ENCODE measurements at regions not wholly inside any gene's neighbourhood (a gene's known extent, or its start where the extent isn't known, plus 50 kb on each side); places are given as distances from the start of the nearest gene placed in this dataset.

- Histone ChIP-seq H3K27me3 (ENCODE audit: insufficient read depth) (no peaks in the 10 kb centered on the region), H3K4me2 (no peak overlapping the region), H3K36me3 (ENCODE audit: insufficient read depth) (no peaks in the 10 kb centered on the region), H3K79me2 (replicated peaks; ENCODE audit: insufficient read depth) (no peaks in the 10 kb centered on the region), H3K9me2 (ENCODE audit: insufficient read depth) (no peaks in the 10 kb centered on the region), H3F3A (replicated peaks; ENCODE audit: low read depth) (no peaks in the 10 kb centered on the region), H3K4me3 (no peak overlapping the region), H3K4me1 (ENCODE audit: insufficient read depth) (peaks cover 11% of the 10 kb centered on the region; the same call in 1 of the 2 replicates), H4K20me1 (replicated peaks; ENCODE audit: insufficient read depth) (0 out of 2 replicates have a peak, but pooled peaks cover 2% of the 10 kb centered on the region), H2AFZ (peak overlapping the region; percentile 44; the same call in 1 of the 2 replicates), H3K27ac (ENCODE audit: low read depth) (no peak overlapping the region)
- TF ChIP-seq STAT1 (IDR thresholded peaks at IDR 0.05; ENCODE audit: unreplicated experiment), result no peak
- no peak for TF ChIP-seq POLR2AphosphoS5 (IDR thresholded peaks at IDR 0.05; ENCODE audit: low read depth)
- no peak for TF ChIP-seq CTCF (conservative IDR thresholded peaks at IDR 0.05; ENCODE audit: low read depth in 2 of 2)
- no peak for TF ChIP-seq EZH2phosphoT487 (IDR thresholded peaks at IDR 0.05; ENCODE audit: unreplicated experiment)
- no peak for TF ChIP-seq ZNF462 (CRISPR knock-in tag; IDR thresholded peaks at IDR 0.05)
- TF ChIP-seq REST (IDR thresholded peaks at IDR 0.05; ENCODE audit: unreplicated experiment), result no peak
- no peak for TF ChIP-seq ETS1 (IDR thresholded peaks at IDR 0.05)
- no peak for TF ChIP-seq CREB1 (CRISPR knock-in tag; IDR thresholded peaks at IDR 0.05; ENCODE audit: low read depth)
- TF ChIP-seq ZNF331 (CRISPR knock-in tag; IDR thresholded peaks at IDR 0.05; ENCODE audit: low read depth), result no peak
- TF ChIP-seq ZNF114 (CRISPR knock-in tag; IDR thresholded peaks at IDR 0.05), result no peak
- TF ChIP-seq EZH2 (IDR thresholded peaks at IDR 0.05; ENCODE audit: low read depth, unreplicated experiment), result no peak
- no peak for TF ChIP-seq NANOG (IDR thresholded peaks at IDR 0.05; ENCODE audit: borderline replicate concordance)
- TF ChIP-seq JUNB (IDR thresholded peaks at IDR 0.05; ENCODE audit: unreplicated experiment), result no peak
- no peak for DNase-seq (ENCODE audit: low spot score)
- no peak overlapping the region for H3K27ac Mint-ChIP-seq
- peaks cover 14% of the 10 kb centered on the region for H3K4me1 Mint-ChIP-seq
- H3K36me3 Mint-ChIP-seq (ENCODE audit: low read depth), result peaks cover 5% of the 10 kb centered on the region; the same call in 1 of the 3 replicates
- H3K9me3 Mint-ChIP-seq, result peaks cover 3% of the 10 kb centered on the region; the same call in 1 of the 3 replicates
- H3K4me3 Mint-ChIP-seq, result no peak overlapping the region
- H3K27me3 Mint-ChIP-seq (ENCODE audit: insufficient read depth, low read depth, poor library complexity), result no peaks in the 10 kb centered on the region
- ATAC-seq, result peak; percentile 50; the same call in 2 of the 3 replicates
Measured at GRCh38 chr1:38686927-38687255, 172.7 kb downstream of the RRAGC start.

All from GM23338 (cell line).